ENCODE measurements at regions not wholly inside any gene's neighbourhood (a gene's known extent, or its start where the extent isn't known, plus 50 kb on each side); places are given as distances from the start of the nearest gene placed in this dataset.
A peak's percentile ranks its signal among the peaks of the same experiment; 100 is the strongest.
"Not testable (repeated sequence)": the region's sequence is repeated elsewhere in the genome, so short reads cannot be mapped to it uniquely, and the experiment has no call there.

DNA sequence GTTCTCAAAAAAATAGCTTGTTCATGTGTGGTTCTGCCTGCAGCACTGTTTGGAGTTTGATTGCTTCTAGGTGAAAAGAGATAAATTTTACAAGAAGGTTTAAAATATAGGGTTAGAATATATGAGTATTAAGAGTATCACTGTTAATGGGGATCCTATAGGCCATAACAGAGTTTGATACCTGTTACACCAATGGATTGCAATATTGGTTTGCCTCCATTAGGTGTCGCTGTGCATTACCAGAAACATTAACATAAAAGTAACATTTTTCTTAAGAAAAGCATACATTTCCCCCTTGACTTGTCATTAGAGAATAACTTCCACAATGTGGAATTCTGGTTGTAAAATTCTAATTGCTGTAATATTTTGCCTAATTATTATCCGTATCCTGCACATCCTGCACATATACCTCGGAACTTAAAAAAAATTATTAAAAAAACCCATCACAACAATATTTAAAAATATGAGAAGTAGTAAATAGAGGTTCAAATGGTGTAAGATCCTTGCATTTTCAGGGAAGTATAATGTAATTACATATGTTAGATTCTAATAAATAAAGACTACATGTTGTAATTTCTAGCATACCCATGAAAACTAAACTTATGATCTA, 63.0 kb downstream of the CYP4A11 start:
- H3K4me3 ChIP-seq; intact Hi-C loops (cut with DNase I; ENCODE audit: low total_unique reads); H3K4me1 ChIP-seq; H3K9me3 ChIP-seq; H3K36me3 ChIP-seq (ENCODE audit: low read depth, missing control alignments); H3K27ac ChIP-seq; H3K27me3 ChIP-seq: not testable (repeated sequence)
- peak; percentile 46 for DNase-seq
- WGBS, 2 donors: 46 to 52% methylated on average over 3 of the region's 3 CpGs
- TF ChIP-seq, protein P1, sequence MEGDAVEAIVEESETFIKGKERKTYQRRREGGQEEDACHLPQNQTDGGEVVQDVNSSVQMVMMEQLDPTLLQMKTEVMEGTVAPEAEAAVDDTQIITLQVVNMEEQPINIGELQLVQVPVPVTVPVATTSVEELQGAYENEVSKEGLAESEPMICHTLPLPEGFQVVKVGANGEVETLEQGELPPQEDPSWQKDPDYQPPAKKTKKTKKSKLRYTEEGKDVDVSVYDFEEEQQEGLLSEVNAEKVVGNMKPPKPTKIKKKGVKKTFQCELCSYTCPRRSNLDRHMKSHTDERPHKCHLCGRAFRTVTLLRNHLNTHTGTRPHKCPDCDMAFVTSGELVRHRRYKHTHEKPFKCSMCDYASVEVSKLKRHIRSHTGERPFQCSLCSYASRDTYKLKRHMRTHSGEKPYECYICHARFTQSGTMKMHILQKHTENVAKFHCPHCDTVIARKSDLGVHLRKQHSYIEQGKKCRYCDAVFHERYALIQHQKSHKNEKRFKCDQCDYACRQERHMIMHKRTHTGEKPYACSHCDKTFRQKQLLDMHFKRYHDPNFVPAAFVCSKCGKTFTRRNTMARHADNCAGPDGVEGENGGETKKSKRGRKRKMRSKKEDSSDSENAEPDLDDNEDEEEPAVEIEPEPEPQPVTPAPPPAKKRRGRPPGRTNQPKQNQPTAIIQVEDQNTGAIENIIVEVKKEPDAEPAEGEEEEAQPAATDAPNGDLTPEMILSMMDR (IDR thresholded peaks at IDR 0.05): peak; percentile 24 to 54 (median 45)

DNA sequence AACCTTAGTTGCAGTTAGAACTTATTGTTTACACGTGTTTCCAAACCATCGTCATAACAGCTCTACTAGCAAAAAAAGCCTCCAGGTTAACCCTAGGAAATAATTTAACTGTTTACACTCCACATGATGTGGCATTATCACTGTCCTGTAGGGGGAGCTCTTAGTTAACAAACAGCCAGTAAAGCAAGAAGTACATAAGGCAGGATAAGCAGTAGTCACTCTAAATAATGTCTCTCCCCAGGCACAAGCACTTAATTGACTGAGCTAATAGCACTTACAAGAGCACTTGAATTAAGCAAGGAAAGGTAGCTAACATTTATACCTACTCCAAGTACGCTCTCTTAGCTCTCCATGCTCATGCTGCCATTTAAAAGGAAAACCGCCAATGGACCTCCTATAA, 65.2 kb downstream of the CYP4A11 start:
- intact Hi-C loops (cut with DNase I; ENCODE audit: low total_unique reads); H3K27ac ChIP-seq; H3K4me1 ChIP-seq; H3K9me3 ChIP-seq; H3K4me3 ChIP-seq; H3K27me3 ChIP-seq; DNase-seq; H3K36me3 ChIP-seq (ENCODE audit: low read depth, missing control alignments): not testable (repeated sequence)
- 47 to 48% methylated on average over 4 of the region's 4 CpGs for WGBS, 2 donors

Measured in testis (tissue), 2 donors.